ENCODE measurements at regions not wholly inside any gene's neighbourhood (a gene's known extent, or its start where the extent isn't known, plus 50 kb on each side); places are given as distances from the start of the nearest gene placed in this dataset.

DNA sequence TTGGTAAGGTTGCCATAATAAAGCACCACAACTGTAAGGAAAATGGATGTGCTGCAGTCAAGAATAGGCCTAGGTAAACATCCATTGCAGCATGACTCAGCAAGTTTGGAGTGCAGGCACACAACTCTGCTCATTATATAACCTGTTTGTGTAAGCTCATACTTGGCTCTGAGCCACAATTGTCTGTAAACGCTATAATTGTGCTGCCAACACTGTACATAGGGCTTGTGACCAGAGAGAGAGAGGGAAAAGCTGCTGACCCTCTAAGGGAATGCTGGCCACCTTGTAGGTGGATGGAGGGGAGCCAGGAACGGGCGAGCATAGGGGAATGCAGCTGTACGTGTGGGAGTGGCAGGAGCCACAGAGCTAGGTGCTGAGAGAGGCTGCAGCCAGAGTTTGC, 2186.5 kb upstream of the ACO1 start:
- TF ChIP-seq, protein P1, sequence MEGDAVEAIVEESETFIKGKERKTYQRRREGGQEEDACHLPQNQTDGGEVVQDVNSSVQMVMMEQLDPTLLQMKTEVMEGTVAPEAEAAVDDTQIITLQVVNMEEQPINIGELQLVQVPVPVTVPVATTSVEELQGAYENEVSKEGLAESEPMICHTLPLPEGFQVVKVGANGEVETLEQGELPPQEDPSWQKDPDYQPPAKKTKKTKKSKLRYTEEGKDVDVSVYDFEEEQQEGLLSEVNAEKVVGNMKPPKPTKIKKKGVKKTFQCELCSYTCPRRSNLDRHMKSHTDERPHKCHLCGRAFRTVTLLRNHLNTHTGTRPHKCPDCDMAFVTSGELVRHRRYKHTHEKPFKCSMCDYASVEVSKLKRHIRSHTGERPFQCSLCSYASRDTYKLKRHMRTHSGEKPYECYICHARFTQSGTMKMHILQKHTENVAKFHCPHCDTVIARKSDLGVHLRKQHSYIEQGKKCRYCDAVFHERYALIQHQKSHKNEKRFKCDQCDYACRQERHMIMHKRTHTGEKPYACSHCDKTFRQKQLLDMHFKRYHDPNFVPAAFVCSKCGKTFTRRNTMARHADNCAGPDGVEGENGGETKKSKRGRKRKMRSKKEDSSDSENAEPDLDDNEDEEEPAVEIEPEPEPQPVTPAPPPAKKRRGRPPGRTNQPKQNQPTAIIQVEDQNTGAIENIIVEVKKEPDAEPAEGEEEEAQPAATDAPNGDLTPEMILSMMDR (IDR thresholded peaks at IDR 0.05), result no peak
- no peak for TF ChIP-seq POLR2A (IDR thresholded peaks at IDR 0.05)
